ENCODE measurements at regions not wholly inside any gene's neighbourhood (a gene's known extent, or its start where the extent isn't known, plus 50 kb on each side); places are given as distances from the start of the nearest gene placed in this dataset.

DNA sequence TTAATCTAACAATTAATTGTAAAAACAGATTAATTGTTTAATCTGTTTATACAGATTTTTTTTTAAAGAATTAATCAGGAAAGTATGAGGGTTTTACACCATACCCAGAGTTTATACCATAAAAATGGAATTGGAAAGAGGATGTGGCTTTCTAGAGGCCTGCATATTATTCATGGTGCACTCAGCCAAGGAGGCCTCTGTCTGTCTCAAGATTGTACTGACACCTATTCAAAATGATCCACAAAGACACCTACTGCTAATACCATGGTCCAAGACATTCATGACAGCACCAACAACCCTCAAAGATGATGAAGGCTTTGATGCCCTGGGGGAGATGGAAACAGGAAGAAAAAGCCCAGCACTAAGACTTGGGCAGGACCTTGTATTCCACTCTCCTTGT lies 58.1 kb upstream of the MAST4 start:
- TF ChIP-seq SIN3A (IDR thresholded peaks at IDR 0.05; ENCODE audit: borderline replicate concordance, low read depth, low read length) (no peak), TEAD4 (IDR thresholded peaks at IDR 0.05; ENCODE audit: borderline replicate concordance, insufficient read depth) (no peak), RAD21 (IDR thresholded peaks at IDR 0.05; ENCODE audit: low read length) (no peak), EZH2phosphoT487 (IDR thresholded peaks at IDR 0.05; ENCODE audit: borderline replicate concordance, low read depth) (no peak), CHD2 (IDR thresholded peaks at IDR 0.05; ENCODE audit: low read length, partially characterized antibody) (no peak), TAF1 (IDR thresholded peaks at IDR 0.05; ENCODE audit: borderline replicate concordance, low read depth, low read length) (no peak), FOXJ3 (CRISPR knock-in tag; IDR thresholded peaks at IDR 0.05) (no peak), MEF2A (IDR thresholded peaks at IDR 0.05; ENCODE audit: borderline replicate concordance, low read depth) (no peak), MXI1 (IDR thresholded peaks at IDR 0.05; ENCODE audit: low read depth, low read length) (no peak), GATA2 (CRISPR knock-in tag; IDR thresholded peaks at IDR 0.05) (no peak), NFIC (IDR thresholded peaks at IDR 0.05; ENCODE audit: borderline replicate concordance) (no peak), RCOR1 (IDR thresholded peaks at IDR 0.05; ENCODE audit: low read length) (no peak), MAX (IDR thresholded peaks at IDR 0.05; ENCODE audit: low read depth) (no peak)
- TF ChIP-seq, protein P1, sequence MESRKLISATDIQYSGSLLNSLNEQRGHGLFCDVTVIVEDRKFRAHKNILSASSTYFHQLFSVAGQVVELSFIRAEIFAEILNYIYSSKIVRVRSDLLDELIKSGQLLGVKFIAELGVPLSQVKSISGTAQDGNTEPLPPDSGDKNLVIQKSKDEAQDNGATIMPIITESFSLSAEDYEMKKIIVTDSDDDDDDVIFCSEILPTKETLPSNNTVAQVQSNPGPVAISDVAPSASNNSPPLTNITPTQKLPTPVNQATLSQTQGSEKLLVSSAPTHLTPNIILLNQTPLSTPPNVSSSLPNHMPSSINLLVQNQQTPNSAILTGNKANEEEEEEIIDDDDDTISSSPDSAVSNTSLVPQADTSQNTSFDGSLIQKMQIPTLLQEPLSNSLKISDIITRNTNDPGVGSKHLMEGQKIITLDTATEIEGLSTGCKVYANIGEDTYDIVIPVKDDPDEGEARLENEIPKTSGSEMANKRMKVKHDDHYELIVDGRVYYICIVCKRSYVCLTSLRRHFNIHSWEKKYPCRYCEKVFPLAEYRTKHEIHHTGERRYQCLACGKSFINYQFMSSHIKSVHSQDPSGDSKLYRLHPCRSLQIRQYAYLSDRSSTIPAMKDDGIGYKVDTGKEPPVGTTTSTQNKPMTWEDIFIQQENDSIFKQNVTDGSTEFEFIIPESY (IDR thresholded peaks at IDR 0.05; ENCODE audit: borderline replicate concordance, low read depth), result no peak
- TF ChIP-seq, protein P2, sequence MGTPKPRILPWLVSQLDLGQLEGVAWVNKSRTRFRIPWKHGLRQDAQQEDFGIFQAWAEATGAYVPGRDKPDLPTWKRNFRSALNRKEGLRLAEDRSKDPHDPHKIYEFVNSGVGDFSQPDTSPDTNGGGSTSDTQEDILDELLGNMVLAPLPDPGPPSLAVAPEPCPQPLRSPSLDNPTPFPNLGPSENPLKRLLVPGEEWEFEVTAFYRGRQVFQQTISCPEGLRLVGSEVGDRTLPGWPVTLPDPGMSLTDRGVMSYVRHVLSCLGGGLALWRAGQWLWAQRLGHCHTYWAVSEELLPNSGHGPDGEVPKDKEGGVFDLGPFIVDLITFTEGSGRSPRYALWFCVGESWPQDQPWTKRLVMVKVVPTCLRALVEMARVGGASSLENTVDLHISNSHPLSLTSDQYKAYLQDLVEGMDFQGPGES (IDR thresholded peaks at IDR 0.05; ENCODE audit: low read depth, low read length), result no peak
- TF ChIP-seq, protein P3, sequence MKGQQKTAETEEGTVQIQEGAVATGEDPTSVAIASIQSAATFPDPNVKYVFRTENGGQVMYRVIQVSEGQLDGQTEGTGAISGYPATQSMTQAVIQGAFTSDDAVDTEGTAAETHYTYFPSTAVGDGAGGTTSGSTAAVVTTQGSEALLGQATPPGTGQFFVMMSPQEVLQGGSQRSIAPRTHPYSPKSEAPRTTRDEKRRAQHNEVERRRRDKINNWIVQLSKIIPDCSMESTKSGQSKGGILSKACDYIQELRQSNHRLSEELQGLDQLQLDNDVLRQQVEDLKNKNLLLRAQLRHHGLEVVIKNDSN (IDR thresholded peaks at IDR 0.05; ENCODE audit: borderline replicate concordance, low read depth), result no peak
- ChIA-PET CTCF (no interaction called here), POLR2A (no interaction called here)

More for the DNA sequence above, 58.1 kb upstream of the MAST4 start:
- no peaks in the 10 kb centered on the region for H3F3A ChIP-seq (replicated peaks; ENCODE audit: insufficient read depth)
- no peak overlapping the region for H3K9ac ChIP-seq
- H2AFZ ChIP-seq (ENCODE audit: low read depth), result no peak overlapping the region
- no peaks in the 10 kb centered on the region for H3K9me2 ChIP-seq
- no peak overlapping the region for H3K4me2 ChIP-seq
- no peaks in the 10 kb centered on the region for H3K9me3 ChIP-seq
- H3K4me3 ChIP-seq (ENCODE audit: low read depth in 2 of 2, low read length in 1 of 2), result no peak overlapping the region
- no peak for DNase-seq
- H3K27me3 ChIP-seq (ENCODE audit: insufficient read depth), result no peaks in the 10 kb centered on the region
- H4K20me1 ChIP-seq (ENCODE audit: insufficient read depth), result no peaks in the 10 kb centered on the region
- H3K4me1 ChIP-seq (ENCODE audit: control insufficient read depth in 1 of 2, insufficient read depth in 2 of 2, low read depth in 1 of 2, low read length in 1 of 2), result no peaks in the 10 kb centered on the region
- H3K79me2 ChIP-seq (ENCODE audit: insufficient read depth), result no peaks in the 10 kb centered on the region
- no peaks in the 10 kb centered on the region for H3K36me3 ChIP-seq (replicated peaks in 1 of 2; ENCODE audit: control insufficient read depth in 1 of 2, insufficient read depth in 2 of 2, low read length in 1 of 2)
- no peak overlapping the region for H3K27ac ChIP-seq (ENCODE audit: low read depth in 2 of 2, low read length in 1 of 2)
